NCI-H1436 (cell line): ENCODE measurements at regions not wholly inside any gene's neighbourhood (a gene's known extent, or its start where the extent isn't known, plus 50 kb on each side); places are given as distances from the start of the nearest gene placed in this dataset.

Experiments used
- DNase-seq: peaks from one replicate; lab custom pipeline; 2025; lab: John Stamatoyannopoulos, UW

GRCh38 chr6:147758303-147758702 lies 249.8 kb downstream of the SAMD5 start:
- no peak for DNase-seq

GRCh38 chr6:147759093-147759492 lies 250.6 kb downstream of the SAMD5 start:
- no peak for DNase-seq

GRCh38 chr6:147759536-147759935 lies 251.0 kb downstream of the SAMD5 start:
- DNase-seq, result no peak

GRCh38 chr6:147765541-147765940 lies 257.1 kb downstream of the SAMD5 start:
- DNase-seq, result no peak

GRCh38 chr6:147768969-147769368 lies 260.5 kb downstream of the SAMD5 start:
- no peak for DNase-seq

GRCh38 chr6:147769496-147770087 lies 261.1 kb downstream of the SAMD5 start:
- DNase-seq, result no peak

- DNase-seq, result no peak
Measured at GRCh38 chr6:147770221-147770620, 261.7 kb downstream of the SAMD5 start.

GRCh38 chr6:147772724-147773123 lies 264.2 kb downstream of the SAMD5 start:
- DNase-seq, result no peak

- DNase-seq, result no peak
Measured at GRCh38 chr6:147774856-147775255, 266.4 kb downstream of the SAMD5 start.

- no peak for DNase-seq
Measured at GRCh38 chr6:147776631-147777213, 268.2 kb downstream of the SAMD5 start.

- no peak for DNase-seq
Measured at GRCh38 chr6:147779624-147780023, 271.1 kb downstream of the SAMD5 start.

- DNase-seq, result no peak
Measured at GRCh38 chr6:147782302-147782701, 273.8 kb downstream of the SAMD5 start.

- no peak for DNase-seq
Measured at GRCh38 chr6:147784371-147784770, 275.9 kb downstream of the SAMD5 start.

- no peak for DNase-seq
Measured at GRCh38 chr6:147787417-147787816, 278.9 kb downstream of the SAMD5 start.

GRCh38 chr6:147789430-147789947 lies 281.0 kb downstream of the SAMD5 start:
- no peak for DNase-seq

- DNase-seq, result no peak
Measured at GRCh38 chr6:147793871-147794643, 285.6 kb downstream of the SAMD5 start.

- no peak for DNase-seq
Measured at GRCh38 chr6:147802459-147802858, 294.0 kb downstream of the SAMD5 start.

GRCh38 chr6:147805155-147805554 lies 296.7 kb downstream of the SAMD5 start:
- no peak for DNase-seq

GRCh38 chr6:147806697-147807096 lies 298.2 kb downstream of the SAMD5 start:
- DNase-seq, result no peak

- DNase-seq, result no peak
Measured at GRCh38 chr6:147808640-147809039, 300.1 kb downstream of the SAMD5 start.

- DNase-seq, result no peak
Measured at GRCh38 chr6:147811913-147812629, 303.6 kb downstream of the SAMD5 start.

- no peak for DNase-seq
Measured at GRCh38 chr6:147817042-147817689, 308.7 kb downstream of the SAMD5 start.
